ENCODE measurements at regions not wholly inside any gene's neighbourhood (a gene's known extent, or its start where the extent isn't known, plus 50 kb on each side); places are given as distances from the start of the nearest gene placed in this dataset.

DNA sequence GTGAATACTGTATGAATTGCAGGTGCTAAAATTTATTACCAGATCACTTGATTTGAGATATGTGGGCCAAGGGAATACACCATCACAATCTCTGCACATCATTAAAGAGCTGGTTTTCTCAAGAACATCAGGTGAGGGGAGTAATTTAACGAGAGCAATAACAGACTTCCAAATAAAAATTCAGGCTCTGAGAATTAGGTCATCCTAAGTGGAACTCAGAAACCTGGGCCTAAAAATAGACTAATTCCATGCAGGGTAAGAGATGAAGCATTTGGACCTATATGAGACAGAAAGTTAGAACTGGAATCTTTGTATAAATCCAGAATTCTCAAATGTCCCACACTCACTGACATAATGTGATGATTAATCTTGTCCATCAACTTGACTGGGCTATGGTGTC, 331.1 kb downstream of the ZNF621 start:
- DNase-seq (ENCODE audit: low read depth in 2 of 2): no peak

- no peak for DNase-seq (ENCODE audit: low read depth in 2 of 2)
Observed at GRCh38 chr3:40858364-40859115, 333.8 kb downstream of the ZNF621 start.

DNA sequence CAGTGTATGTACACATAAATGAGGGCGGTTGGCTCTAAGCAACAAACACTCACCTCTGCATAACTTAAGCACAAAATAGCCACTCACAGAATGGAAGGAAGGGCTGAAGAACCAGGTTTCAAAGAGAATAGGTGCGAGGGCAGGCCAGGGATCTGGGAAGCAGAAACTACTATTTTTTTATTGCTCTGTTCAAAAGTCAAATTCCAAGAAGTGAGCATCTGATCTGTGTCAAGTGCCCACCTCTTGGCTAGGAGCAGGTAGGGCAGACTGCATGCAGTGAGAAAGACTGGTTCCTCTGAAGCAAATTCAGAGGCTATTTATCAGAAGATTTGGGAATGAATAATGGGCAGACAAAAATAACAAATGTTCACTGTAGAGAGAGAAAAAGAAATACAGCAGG, 336.4 kb upstream of the CTNNB1 start:
- DNase-seq (ENCODE audit: low read depth in 2 of 2): no peak

- DNase-seq (ENCODE audit: low read depth in 2 of 2): no peak
Observed at GRCh38 chr3:40864146-40864782, 335.0 kb upstream of the CTNNB1 start.

GRCh38 chr3:40864915-40865314, 334.4 kb upstream of the CTNNB1 start:
- no peak for DNase-seq (ENCODE audit: low read depth in 2 of 2)

GRCh38 chr3:40867797-40868196, 331.5 kb upstream of the CTNNB1 start:
- no peak for DNase-seq (ENCODE audit: low read depth in 2 of 2)

DNA sequence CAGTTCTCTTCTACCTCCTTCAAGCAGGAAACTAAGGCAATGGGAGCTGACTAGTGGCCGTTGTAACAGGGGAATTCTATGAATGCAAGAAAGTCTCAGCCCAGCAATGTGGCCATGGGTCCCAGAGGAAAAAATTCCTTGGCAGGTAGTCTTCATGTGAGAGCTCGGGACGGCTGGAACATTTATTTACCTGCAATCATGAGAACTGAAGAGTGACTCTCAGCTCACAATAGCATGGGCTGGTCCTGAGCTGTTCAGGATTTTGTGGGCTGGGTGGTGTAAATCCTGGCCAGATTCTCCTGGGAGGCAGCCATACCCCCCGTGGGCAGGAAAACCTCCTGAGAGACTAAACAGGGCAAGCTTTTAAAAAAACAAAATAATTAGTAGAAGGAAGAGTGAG, 330.3 kb upstream of the CTNNB1 start:
- no peak for DNase-seq (ENCODE audit: low read depth in 2 of 2)

- no peak for DNase-seq (ENCODE audit: low read depth in 2 of 2)
Observed at GRCh38 chr3:40869939-40870338, 329.4 kb upstream of the CTNNB1 start.

- DNase-seq (ENCODE audit: low read depth in 2 of 2): no peak
Observed at GRCh38 chr3:40871394-40871793, 327.9 kb upstream of the CTNNB1 start.

DNA sequence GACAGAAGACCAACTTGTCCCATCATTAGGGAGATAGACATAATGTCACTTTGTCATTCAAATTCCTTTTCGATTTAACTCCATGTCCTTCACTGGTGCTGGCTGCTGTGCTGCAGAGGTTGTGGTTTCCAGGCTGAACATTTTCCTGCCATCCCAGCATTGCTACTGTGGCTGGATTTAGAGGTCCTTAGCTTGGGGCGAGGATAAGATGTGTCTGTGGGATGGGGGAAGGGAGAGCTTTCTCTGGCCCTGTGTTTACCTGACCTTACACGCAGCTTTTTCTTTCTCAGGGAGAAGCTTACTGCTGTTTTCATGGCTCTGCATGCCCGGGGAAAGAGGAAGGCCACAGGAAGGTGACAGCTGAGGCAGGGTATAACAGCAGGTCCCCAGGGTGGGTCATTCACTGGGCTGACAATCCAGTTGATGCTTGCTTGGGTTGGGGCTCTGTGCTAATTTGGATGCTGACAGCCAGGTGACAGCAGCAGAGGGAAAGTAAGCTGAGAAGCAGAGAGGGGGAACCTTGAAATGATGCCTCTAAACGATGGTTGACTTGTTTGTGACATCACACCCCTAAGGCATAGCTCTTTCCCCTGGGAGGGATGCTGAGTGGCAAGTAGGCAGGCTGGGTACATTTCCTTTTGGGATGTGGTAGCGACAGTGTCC, 326.9 kb upstream of the CTNNB1 start:
- DNase-seq (ENCODE audit: low read depth in 2 of 2): no peak

GRCh38 chr3:40873476-40873875, 325.8 kb upstream of the CTNNB1 start:
- no peak for DNase-seq (ENCODE audit: low read depth in 2 of 2)

- no peak for DNase-seq (ENCODE audit: low read depth in 2 of 2)
Observed at GRCh38 chr3:40873934-40874699, 325.2 kb upstream of the CTNNB1 start.

DNA sequence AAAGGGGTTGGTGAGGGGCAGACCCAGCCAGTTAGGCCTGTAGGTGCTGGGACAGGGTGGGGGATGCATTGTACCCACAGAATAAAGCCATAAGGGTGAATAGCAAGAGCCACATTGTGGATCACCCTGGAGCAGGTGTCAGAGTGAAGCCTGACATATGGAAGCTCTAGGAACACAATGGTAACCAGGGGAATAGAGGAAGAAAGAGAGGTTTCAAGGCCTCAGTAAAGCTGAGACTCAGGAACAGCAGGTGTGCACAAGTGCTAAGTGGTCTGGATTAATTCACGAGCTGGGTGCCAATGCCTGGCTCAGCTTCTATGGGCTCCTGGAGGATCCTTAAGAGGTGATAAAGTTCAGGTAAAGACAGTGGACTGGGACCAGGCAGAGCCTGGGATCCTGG, 323.7 kb upstream of the CTNNB1 start:
- no peak for DNase-seq (ENCODE audit: low read depth in 2 of 2)

DNA sequence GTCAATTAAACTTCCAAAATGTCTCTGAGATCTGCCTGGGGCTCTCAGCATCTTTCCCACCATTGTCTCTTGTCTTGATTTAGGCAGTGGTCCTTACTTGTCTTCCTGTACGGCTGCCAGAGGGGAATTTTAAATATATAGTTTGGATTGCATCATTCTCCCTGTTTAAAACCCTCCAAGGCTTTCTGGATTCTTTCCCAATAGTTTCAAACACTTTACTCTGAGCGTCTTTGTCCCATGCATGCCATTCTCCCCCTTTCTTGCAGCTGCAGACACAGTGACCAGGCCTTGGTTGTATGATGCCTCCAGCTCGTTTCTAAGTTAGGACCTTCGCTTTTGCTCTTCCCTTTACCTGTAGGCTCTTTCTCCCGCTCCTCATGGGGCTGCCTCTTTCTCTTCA, 323.3 kb upstream of the CTNNB1 start:
- DNase-seq (ENCODE audit: low read depth in 2 of 2): no peak

GRCh38 chr3:40876496-40876895, 322.8 kb upstream of the CTNNB1 start:
- DNase-seq (ENCODE audit: low read depth in 2 of 2): no peak

DNA sequence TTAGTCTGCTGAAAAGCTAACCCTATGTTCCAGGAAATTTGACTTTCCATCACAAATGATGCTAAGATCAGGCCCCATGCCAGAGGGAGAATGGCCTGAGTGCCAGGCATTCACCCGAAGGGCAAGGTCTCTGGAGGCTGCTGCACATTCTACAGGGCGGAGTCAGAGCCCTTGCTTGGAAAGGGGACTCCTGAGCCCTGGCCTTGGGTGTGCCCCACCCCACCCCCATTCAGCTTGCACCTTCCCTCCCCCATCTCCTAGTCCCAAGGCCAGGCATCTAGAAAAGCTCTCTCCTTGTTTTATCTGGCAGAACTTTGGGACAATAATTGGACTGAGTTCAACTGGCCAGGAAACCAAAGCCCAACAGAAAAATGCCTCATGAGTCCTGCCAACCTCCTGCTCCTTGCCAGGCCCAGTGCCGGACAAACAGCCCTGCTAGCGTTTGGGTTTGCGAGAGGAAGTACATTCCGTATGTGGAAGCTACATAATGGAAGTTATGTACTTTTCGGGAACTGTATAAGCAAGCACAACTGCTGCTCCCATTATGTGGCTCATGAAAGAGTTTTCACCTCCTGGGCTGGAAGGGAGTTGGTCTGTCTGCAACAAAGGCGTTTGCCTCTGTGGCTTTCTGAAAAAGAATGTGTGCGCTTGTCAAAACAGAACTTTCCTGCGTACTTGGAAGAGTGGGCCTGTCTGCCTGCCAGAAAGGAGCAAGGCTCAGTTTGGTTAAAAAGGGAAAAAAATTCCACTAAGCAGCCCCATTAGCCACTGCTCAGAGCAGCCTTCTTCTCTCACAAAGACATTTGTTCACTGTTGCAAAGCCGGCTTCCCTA, 321.5 kb upstream of the CTNNB1 start:
- DNase-seq (ENCODE audit: low read depth in 2 of 2): no peak

DNA sequence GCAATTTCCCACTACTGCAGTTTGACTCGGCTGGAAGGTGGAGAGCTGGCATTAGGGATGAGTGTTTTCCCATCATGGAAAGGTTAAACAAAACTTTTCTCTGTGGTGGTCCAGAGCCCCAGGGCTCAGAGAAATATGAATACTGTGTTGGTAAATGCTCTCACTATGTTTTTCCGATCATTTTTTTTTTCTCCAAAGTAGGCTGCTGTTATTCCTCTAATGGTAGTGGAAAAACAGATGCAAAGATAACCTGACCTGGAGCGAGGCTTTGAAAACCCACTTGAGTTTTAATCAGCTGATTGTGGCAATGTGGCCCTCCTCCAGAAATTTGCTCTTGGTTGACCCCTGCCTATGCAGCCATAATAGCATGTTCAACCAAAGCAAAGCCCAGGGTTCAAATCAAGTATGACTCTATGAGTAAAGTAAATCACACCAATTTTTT, 320.8 kb upstream of the CTNNB1 start:
- DNase-seq (ENCODE audit: low read depth in 2 of 2): no peak

DNA sequence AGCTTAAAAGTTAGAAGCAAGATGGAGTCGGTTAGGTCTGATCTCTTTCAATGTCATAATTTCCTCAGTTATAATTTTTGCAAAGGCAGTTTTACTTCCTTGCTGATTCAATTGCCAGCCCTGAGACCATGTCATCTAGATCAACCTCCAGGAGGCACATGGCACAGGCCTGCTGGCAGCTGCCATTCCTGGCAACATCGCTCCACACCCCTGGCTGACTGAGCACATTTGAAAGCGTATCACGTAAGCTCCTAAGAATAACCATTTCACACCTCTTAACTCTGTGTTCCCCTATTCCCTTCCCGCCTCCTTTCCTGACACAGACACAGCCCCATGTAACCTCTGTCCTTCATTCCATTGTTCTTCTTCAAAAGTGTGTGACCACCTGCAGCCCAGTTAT, 313.9 kb upstream of the CTNNB1 start:
- DNase-seq (ENCODE audit: low read depth in 2 of 2): no peak

DNA sequence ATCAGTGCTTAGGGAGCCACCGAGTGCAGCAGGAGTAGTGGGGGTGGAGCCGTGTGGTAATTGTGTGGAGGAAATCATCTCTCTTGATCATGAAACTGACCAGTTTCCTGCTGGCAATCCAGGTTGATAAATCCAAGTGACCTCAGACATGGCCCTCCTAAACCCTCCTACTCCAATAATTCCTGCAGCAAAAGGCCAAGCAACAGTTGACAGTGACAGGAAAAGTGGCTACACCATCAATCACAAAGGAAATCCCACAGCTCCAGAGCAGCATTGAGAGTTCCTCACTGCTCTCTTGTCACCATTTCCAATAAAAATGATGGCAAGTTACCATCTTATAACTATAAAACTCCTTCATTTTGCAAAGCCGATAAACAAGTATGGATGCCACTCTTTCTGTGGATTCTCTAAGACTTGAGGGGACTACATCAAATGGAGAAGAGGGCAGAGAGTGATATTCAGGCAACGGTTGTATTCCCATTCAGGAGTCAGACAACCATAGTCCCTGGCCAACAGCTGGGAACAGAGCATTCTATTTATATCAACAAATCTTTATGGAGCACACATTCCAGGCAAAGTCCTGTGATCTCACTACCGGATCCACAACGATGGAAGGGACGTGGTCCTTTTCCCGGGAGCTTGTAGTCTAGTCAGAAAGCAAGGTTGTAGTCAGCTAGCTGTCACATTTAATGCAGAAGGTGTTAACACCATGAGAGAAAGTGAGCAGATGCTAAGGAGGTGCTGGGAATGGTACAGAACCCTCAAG, 312.5 kb upstream of the CTNNB1 start:
- DNase-seq (ENCODE audit: low read depth in 2 of 2): no peak

GRCh38 chr3:40891186-40891585, 308.1 kb upstream of the CTNNB1 start:
- no peak for DNase-seq (ENCODE audit: low read depth in 2 of 2)

DNA sequence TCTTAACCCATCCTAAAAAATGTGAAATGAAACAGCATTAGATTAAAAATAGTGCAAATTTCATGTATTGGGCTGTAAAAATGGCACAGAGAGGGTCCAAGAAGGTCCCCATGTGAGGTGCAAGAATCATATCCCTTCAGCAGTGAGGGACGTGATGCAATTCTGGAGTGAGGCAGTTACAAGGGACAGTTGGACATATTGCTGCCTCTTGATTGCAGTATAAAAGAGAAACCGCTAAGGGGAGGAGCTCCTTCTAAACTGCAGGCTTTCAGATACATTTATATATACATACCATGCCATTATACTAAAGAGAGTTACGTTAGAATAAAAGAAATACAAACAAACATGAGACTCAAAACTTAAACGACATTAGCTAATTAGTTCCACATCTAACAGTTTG, 304.2 kb upstream of the CTNNB1 start:
- DNase-seq (ENCODE audit: low read depth in 2 of 2): no peak
